ENCODE measurements at regions not wholly inside any gene's neighbourhood (a gene's known extent, or its start where the extent isn't known, plus 50 kb on each side); places are given as distances from the start of the nearest gene placed in this dataset.

- H3K4me3 ChIP-seq (ENCODE audit: low read length), result no peak overlapping the region
- DNase-seq (ENCODE audit: low read depth), result no peak
- no peak for TF ChIP-seq CTCF (IDR thresholded peaks at IDR 0.05; ENCODE audit: insufficient read depth, low read depth, low read length, missing control alignments)
Observed at GRCh38 chr16:76976756-76977155, 214.2 kb upstream of the MON1B start.

DNA sequence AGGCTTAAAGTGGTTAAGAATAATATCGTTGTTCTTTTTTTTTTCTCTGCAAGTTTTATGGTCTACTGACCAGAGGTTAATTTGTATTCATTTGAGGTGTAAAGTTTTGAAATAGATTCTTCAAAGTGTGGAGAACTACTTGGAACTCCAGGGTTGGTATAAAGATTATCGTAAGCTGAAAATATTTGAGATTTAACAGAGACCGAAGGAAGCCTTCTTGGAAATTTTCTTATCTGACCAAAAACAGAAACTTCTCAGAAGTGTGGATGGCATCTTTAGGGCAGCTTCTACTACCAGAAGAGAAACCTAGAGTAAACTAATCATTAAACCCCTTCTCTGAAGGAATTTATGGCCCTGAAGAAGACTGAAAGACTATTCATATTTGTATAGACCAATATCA lies 206.8 kb upstream of the MON1B start:
- no peak for TF ChIP-seq CTCF (IDR thresholded peaks at IDR 0.05; ENCODE audit: insufficient read depth, low read depth, low read length, missing control alignments)
- no peak for DNase-seq (ENCODE audit: low read depth)
- no peak overlapping the region for H3K4me3 ChIP-seq (ENCODE audit: low read length)

GRCh38 chr16:76985392-76986045 lies 205.5 kb upstream of the MON1B start:
- no peak for DNase-seq (ENCODE audit: low read depth)
- TF ChIP-seq CTCF (IDR thresholded peaks at IDR 0.05; ENCODE audit: insufficient read depth, low read depth, low read length, missing control alignments), result no peak
- no peak overlapping the region for H3K4me3 ChIP-seq (ENCODE audit: low read length)

DNA sequence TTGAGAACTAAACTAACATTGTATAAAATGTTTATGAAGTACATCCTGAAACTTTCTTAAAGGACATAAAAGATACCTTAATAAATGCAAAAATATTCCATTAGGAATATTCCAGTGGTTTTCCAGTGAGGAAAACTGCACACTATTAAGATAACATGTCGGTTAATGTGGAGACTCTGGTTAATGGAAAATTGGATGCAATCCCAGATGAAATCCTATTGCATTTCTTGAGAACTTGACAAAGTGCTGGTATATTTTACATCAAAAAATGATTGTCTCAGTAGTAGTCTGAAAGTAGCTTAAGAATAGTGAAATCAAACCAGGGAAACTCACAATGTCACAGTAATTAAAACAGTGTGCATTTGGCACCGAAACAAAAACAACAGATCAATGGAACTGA lies 202.5 kb upstream of the MON1B start:
- no peak for DNase-seq (ENCODE audit: low read depth)
- no peak overlapping the region for H3K4me3 ChIP-seq (ENCODE audit: low read length)
- TF ChIP-seq CTCF (IDR thresholded peaks at IDR 0.05; ENCODE audit: insufficient read depth, low read depth, low read length, missing control alignments), result no peak

- TF ChIP-seq CTCF (IDR thresholded peaks at IDR 0.05; ENCODE audit: insufficient read depth, low read depth, low read length, missing control alignments), result no peak
- no peak overlapping the region for H3K4me3 ChIP-seq (ENCODE audit: low read length)
- no peak for DNase-seq (ENCODE audit: low read depth)
Observed at GRCh38 chr16:77002644-77003043, 188.3 kb upstream of the MON1B start.

DNA sequence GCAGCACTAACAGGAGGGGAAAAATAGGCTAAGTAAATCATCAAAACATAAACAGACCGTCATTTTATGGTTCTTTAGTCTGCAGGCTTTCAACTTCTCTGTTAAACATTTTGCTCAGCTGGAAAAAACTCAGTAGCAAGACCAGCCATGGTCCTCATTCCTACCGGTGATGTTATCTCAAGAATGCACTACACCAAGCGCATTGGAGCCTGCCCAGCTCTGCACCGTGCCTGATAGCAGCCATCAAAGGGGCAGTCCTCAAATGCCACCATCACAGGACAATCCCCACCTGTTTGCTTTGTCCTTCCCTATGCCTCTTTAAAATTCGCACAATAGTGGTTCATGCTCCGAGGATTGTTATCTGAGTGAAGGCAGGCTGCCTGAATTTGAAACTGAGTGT lies 181.5 kb upstream of the MON1B start:
- no peak for DNase-seq (ENCODE audit: low read depth)
- H3K4me3 ChIP-seq (ENCODE audit: low read length), result no peak overlapping the region
- no peak for TF ChIP-seq CTCF (IDR thresholded peaks at IDR 0.05; ENCODE audit: insufficient read depth, low read depth, low read length, missing control alignments)

DNA sequence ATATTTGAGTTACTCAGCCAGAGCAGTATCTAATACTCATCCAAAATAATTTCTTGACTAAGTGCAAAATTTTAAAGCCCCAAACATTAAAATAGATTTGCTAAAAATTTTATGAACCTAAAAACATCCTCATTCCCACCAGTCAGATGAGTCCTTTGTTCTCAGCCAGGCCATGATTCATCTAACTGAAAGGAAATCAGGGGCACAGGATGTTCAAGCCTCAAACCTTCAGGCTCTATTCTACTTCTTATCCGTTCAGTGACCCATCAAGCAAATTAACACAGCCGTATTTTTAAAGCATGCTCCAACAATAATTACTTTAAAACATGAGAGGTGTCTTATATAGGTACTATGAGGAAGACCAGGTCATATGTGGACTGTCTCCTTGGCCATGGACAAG lies 176.5 kb upstream of the MON1B start:
- H3K4me3 ChIP-seq (ENCODE audit: low read length), result no peak overlapping the region
- TF ChIP-seq CTCF (IDR thresholded peaks at IDR 0.05; ENCODE audit: insufficient read depth, low read depth, low read length, missing control alignments), result no peak
- no peak for DNase-seq (ENCODE audit: low read depth)
